GM12892 (cell line): ENCODE measurements at regions not wholly inside any gene's neighbourhood (a gene's known extent, or its start where the extent isn't known, plus 50 kb on each side); places are given as distances from the start of the nearest gene placed in this dataset.

ENCODE experiments used
- POLR2A ChIP-seq: IDR thresholded peaks from 2 replicates; pipeline ENCODE4 v1.6.1; 2011; ENCODE audit warnings: low read depth, low read length, control low read depth
- POLR2AphosphoS5 ChIP-seq: IDR thresholded peaks from 2 replicates; pipeline ENCODE4 v1.6.1; 2011; ENCODE audit warnings: low read depth, low read length, control low read depth
- TAF1 ChIP-seq: IDR thresholded peaks from 2 replicates; pipeline ENCODE4 v1.6.1; 2011; ENCODE audit warnings: low read depth, mild to moderate bottlenecking, control low read depth, low read length, borderline replicate concordance

DNA sequence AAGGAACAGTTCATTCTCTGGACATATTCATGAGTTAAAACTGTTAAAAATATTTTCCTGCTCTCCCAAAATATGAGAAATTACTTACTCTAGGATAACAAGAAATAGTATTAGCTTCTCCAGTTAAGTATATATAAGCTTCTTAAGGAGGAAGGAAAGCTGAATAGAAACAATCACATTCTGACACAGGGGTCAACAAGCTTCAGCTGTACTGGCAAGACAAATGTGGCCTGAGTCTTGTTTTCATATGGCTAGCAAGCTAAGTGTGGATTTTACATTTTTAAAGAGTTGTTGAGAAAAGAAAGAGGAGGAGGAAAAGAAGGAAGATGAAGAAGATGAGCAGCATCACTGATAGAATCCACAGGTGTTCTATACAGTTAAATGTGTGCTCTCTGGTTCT lies 313.8 kb downstream of the ZPLD1 start:
- TF ChIP-seq POLR2A (no peak), POLR2AphosphoS5 (no peak), TAF1 (no peak)
